Esophagus muscularis mucosa (tissue), 3 donors: ENCODE measurements at regions not wholly inside any gene's neighbourhood (a gene's known extent, or its start where the extent isn't known, plus 50 kb on each side); places are given as distances from the start of the nearest gene placed in this dataset.
"Not testable (repeated sequence)": the region's sequence is repeated elsewhere in the genome, so short reads cannot be mapped to it uniquely, and the experiment has no call there.

ENCODE experiments used
- POLR2A ChIP-seq: fragments of 450-650 bp; IDR thresholded peaks from one replicate; pipeline ENCODE4 v1.6.1; 2017; ENCODE audit warnings: antibody characterized with exemption, moderate library complexity, mild to moderate bottlenecking, low read depth
- TF ChIP-seq, protein P1 (sequence below), 3 experiments: fragments of 200-600 bp in 2 of 3; fragments of 450-650 bp in 1 of 3; sonication (generic) in 2 of 3; IDR thresholded peaks; one replicate each; pipeline ENCODE4 v1.5.1; 2017 to 2019; ENCODE audit warnings: antibody characterized with exemption in 3 of 3, mild to moderate bottlenecking in 2 of 3, moderate library complexity in 1 of 3

DNA sequence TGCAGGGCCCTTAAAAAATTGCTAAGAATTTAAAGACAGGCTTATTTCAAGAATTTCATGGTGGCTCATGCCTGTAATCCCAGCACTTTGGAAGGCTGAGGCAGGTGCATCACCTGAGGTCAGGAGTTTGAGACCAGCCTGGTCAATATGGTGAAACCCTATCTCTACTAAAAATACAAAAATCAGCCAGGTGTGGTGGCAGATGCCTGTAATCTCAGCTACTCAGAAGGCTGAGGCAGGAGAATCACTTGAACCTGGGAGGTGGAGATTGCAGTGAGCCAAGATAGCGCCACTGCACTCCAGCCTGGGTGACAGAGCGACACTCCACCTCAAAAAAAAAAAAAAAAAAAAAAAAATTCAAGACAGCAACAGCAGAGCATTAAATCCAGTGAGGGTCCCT lies 153.3 kb downstream of the MYLK4 start:
- not testable (repeated sequence) for TF ChIP-seq POLR2A
- TF ChIP-seq, protein P1, sequence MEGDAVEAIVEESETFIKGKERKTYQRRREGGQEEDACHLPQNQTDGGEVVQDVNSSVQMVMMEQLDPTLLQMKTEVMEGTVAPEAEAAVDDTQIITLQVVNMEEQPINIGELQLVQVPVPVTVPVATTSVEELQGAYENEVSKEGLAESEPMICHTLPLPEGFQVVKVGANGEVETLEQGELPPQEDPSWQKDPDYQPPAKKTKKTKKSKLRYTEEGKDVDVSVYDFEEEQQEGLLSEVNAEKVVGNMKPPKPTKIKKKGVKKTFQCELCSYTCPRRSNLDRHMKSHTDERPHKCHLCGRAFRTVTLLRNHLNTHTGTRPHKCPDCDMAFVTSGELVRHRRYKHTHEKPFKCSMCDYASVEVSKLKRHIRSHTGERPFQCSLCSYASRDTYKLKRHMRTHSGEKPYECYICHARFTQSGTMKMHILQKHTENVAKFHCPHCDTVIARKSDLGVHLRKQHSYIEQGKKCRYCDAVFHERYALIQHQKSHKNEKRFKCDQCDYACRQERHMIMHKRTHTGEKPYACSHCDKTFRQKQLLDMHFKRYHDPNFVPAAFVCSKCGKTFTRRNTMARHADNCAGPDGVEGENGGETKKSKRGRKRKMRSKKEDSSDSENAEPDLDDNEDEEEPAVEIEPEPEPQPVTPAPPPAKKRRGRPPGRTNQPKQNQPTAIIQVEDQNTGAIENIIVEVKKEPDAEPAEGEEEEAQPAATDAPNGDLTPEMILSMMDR (IDR thresholded peaks at IDR 0.05) = not testable (repeated sequence)
